ENCODE measurements at regions not wholly inside any gene's neighbourhood (a gene's known extent, or its start where the extent isn't known, plus 50 kb on each side); places are given as distances from the start of the nearest gene placed in this dataset.

DNA sequence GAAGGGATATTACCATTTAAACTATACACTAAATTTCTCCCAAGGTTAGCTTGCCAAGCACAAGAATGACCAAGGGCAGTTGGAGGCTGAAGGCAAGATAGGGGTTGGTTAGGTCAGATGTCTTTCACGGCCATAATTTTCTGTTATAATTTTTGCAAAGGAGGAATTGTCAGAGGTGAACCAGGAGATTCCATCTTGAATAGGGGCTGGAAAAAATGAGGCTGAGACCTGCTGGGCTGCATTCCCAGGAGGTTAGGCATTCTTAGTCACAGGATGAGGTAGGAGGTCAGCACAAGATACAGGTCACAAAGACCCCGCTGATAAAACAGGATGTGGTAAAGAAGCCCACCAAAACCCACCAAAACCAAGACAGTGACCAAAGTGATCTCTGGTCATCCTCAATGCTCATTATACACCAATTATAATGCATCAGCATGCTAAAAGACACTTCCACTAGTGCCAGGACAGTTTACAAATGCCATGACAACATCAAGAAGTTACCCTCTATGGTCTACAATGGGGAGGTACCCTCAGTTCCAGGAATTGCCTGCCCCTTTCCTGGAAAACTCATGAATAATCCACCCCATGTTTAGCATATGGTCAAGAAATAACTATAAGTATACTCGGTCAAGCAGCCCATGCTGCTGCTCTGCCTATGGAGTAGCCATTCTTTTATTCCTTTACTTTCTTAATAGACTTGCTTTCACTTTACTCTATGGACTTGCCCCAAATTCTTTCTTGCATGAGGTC is 371.8 kb upstream of the SULF2 start:
- TF ChIP-seq, protein P1, sequence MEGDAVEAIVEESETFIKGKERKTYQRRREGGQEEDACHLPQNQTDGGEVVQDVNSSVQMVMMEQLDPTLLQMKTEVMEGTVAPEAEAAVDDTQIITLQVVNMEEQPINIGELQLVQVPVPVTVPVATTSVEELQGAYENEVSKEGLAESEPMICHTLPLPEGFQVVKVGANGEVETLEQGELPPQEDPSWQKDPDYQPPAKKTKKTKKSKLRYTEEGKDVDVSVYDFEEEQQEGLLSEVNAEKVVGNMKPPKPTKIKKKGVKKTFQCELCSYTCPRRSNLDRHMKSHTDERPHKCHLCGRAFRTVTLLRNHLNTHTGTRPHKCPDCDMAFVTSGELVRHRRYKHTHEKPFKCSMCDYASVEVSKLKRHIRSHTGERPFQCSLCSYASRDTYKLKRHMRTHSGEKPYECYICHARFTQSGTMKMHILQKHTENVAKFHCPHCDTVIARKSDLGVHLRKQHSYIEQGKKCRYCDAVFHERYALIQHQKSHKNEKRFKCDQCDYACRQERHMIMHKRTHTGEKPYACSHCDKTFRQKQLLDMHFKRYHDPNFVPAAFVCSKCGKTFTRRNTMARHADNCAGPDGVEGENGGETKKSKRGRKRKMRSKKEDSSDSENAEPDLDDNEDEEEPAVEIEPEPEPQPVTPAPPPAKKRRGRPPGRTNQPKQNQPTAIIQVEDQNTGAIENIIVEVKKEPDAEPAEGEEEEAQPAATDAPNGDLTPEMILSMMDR (IDR thresholded peaks at IDR 0.05; ENCODE audit: borderline replicate concordance, control extremely low read depth, extremely low read depth, insufficient read depth, missing control alignments) = no peak
- in situ Hi-C loops (cut with MboI; ENCODE audit: low sequenced_read_pairs, unreplicated experiment) = no loop called here
- DNase-seq (ENCODE audit: low spot score) = no peak

DNA sequence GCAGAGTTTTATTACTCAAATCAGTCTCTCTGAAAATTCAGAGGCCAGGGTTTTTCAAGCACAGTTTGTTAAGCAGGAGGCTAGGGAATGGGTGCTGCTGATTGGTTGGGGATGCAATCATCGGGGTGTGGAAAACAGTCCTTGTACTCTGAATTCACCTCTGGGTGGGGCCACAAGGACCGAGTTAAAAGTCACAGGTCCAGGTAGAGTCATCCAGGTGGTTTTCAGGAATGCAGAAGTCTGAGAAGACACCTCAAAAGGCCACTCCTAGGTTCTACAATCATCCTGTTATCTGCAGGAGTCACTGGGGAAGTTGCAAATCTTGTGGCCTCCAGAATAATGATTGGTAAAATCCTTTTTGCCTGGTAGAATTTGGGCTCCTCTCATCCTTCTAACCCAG is 371.2 kb upstream of the SULF2 start:
- in situ Hi-C loops (cut with MboI; ENCODE audit: low sequenced_read_pairs, unreplicated experiment) = no loop called here
- TF ChIP-seq, protein P1 (IDR thresholded peaks at IDR 0.05; ENCODE audit: borderline replicate concordance, control extremely low read depth, extremely low read depth, insufficient read depth, missing control alignments) = no peak
- DNase-seq (ENCODE audit: low spot score) = no peak

DNA sequence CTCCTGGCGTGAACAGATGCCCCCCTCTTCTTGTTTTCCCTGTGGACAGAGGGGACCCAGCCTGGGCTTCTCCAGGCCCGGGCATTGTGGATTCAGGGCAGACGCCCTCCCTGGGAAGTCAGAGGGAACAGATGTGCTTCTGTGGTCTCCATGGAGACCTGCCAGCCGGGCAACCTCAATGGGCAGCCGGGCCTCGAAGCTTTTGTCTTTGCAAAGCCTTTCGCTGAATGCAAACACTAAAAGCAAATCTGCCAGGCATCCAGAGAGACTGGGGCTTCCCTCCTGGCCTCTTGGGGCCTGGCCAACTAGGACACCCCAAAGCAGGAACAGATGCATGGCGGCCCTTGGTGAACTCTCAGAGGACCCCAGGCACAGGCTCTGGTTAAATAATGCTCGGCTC is 370.0 kb upstream of the SULF2 start:
- TF ChIP-seq, protein P1 (IDR thresholded peaks at IDR 0.05; ENCODE audit: borderline replicate concordance, control extremely low read depth, extremely low read depth, insufficient read depth, missing control alignments) = no peak
- DNase-seq (ENCODE audit: low spot score) = no peak
- in situ Hi-C loops (cut with MboI; ENCODE audit: low sequenced_read_pairs, unreplicated experiment) = no loop called here

DNA sequence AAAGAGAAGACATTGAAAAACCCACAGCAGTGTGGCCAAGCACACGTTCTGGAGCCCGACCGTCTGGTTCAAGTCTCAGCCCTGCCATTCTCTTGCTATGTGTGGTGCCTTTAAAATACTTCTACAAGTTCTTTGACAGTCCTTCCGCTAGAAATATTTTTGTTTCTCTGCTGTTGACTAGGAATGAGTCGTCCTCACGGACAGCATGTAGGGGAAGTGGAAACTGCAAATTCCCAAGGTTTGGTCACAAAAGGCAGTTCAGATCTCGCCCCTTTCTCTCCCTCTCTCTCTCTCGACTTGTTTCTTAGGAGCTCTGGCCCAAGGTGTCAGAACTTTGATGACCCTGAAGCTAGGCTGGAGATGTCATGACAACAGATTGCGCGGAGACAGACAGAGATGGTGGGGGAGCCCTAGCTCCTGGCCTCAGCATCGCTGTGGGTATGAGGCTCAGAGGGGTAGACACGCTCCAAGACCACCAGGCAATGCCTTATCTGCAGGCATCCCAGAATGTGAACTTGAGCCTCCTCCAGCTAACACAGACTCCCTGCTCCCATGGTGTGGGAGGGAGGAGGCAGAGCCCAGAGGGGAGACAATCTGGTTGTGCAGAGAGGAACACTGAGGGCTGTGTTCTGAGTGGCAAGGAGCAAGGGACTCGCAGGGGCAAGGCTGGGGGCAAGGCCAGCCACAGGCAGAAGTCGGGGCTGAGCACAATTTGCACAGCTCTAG is 368.9 kb upstream of the SULF2 start:
- TF ChIP-seq, protein P1 (IDR thresholded peaks at IDR 0.05; ENCODE audit: borderline replicate concordance, control extremely low read depth, extremely low read depth, insufficient read depth, missing control alignments) = no peak
- DNase-seq (ENCODE audit: low spot score) = no peak
- in situ Hi-C loops (cut with MboI; ENCODE audit: low sequenced_read_pairs, unreplicated experiment) = no loop called here

DNA sequence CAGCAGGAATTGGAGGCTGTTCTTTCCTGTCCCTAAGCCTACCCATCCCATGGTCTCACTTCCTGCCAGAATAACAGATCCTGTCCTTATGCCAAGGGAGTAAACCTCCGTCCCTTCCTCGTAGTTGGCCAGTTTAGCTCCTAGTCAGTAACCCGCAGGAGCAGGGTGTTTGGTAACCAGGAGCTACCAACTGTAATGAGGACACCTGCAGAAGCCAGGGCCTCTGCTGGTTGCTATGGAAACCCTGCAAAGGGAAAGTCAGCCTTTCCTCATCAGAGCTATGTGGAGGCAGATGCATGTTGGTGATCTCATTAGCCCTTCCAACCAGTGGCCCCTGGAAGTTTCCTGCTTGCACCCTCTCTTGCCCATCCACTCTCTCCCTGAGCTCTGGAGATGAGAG is 368.2 kb upstream of the SULF2 start:
- peak; percentile 35 for DNase-seq (ENCODE audit: low spot score)
- TF ChIP-seq, protein P1 (IDR thresholded peaks at IDR 0.05; ENCODE audit: borderline replicate concordance, control extremely low read depth, extremely low read depth, insufficient read depth, missing control alignments) = no peak
- in situ Hi-C loops (cut with MboI; ENCODE audit: low sequenced_read_pairs, unreplicated experiment) = no loop called here

DNA sequence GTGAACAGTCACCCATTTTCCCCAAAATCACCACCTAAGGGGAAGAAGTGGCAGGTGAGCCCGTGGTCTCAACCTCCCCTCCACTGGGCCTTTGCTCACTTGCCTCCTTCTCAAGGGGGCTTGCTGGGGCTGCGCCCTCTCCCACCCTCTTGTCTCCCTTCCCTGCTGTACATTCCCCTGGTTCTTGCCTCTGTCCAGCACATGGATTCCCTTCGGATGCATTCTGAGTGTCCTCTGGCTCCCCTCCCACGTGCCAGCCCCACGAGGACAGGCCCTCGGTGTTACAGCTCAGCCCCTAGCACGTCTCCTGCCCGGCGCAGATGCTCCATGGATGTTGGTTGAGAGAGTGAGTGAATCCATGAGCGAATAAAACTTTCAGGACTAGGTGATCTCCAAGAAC is 367.8 kb upstream of the SULF2 start:
- DNase-seq (ENCODE audit: low spot score) = no peak
- TF ChIP-seq, protein P1 (IDR thresholded peaks at IDR 0.05; ENCODE audit: borderline replicate concordance, control extremely low read depth, extremely low read depth, insufficient read depth, missing control alignments) = no peak
- in situ Hi-C loops (cut with MboI; ENCODE audit: low sequenced_read_pairs, unreplicated experiment) = no loop called here
